ENCODE measurements at regions not wholly inside any gene's neighbourhood (a gene's known extent, or its start where the extent isn't known, plus 50 kb on each side); places are given as distances from the start of the nearest gene placed in this dataset.

- DNase-seq, result no peak
Measured at GRCh38 chr18:72940986-72941385, 73.2 kb upstream of the NETO1 start.

DNA sequence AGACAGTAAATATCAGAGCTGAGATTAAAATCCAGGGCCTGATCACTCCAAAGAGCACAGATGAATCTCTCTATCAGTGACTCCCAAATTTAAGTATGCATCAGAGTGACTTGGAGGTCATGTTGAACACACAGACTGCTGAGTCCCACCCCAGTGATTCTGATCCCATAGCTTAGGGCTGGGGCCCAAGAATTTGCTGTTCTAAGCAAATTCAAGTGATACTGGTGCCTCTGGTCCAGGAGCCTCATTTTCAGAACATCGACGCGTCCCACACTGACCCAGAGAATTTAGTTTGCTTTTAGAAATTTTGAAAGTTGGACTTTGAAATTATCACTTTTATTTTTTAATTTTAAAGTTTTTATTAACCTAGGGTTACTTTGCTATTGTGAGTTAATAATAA is 72.7 kb upstream of the NETO1 start:
- no peak for DNase-seq

DNA sequence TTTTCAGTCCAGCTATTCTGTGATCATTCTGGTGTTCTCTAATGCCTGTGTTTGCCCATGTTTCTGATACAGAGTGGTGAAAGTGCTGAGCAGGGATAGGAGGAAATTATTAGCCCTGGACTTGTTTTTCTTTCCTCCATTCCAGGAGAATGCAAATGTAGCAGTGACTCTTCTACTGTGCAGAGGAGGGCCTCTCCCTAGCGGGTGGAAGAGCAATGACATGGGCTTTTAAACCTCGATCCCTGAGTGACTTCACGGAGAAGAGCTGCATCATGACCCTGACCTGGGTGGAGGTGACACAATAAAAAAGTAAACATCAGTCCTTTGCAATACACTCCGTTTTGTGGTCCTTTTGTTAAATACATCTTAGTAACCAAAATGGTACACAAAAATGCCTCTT is 68.0 kb upstream of the NETO1 start:
- DNase-seq, result no peak

DNA sequence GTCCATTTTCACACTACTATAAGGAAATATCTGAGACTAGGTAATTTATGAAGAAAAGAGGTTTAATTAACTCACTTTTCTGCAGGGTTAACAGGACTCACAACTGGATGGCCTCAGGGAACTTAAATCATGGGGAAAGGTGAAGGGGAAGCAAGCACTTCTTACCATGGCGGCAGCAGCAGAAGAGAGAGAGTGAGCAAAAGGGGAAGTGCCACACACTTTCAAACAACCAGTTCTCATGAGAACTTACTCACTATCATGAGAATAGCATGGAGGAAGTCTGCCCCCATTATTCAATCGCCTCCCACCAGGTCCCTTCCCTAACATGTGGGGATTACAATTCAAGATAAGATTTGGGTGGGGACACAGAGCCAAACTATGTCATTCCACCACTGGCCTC is 55.1 kb upstream of the NETO1 start:
- DNase-seq, result no peak

Data from inflammatory macrophage (primary cell).